ENCODE measurements at regions not wholly inside any gene's neighbourhood (a gene's known extent, or its start where the extent isn't known, plus 50 kb on each side); places are given as distances from the start of the nearest gene placed in this dataset.
"Not testable (repeated sequence)": the region's sequence is repeated elsewhere in the genome, so short reads cannot be mapped to it uniquely, and the experiment has no call there.

- DNase-seq (ENCODE audit: low spot score), result no peak
These were observed 447.0 kb downstream of the SOX11 start for GRCh38 chr2:6139142-6139541.

- DNase-seq (ENCODE audit: low spot score), result no peak
These were observed 447.7 kb downstream of the SOX11 start for GRCh38 chr2:6139916-6140315.

GRCh38 chr2:6140509-6140908 lies 448.3 kb downstream of the SOX11 start:
- DNase-seq (ENCODE audit: low spot score), result no peak

GRCh38 chr2:6143812-6144211 lies 451.6 kb downstream of the SOX11 start:
- DNase-seq (ENCODE audit: low spot score), result no peak

- not testable (repeated sequence) for DNase-seq (ENCODE audit: low spot score)
These were observed 455.0 kb downstream of the SOX11 start for GRCh38 chr2:6147215-6147614.

GRCh38 chr2:6148882-6149281 lies 456.7 kb downstream of the SOX11 start:
- no peak for DNase-seq (ENCODE audit: low spot score)

- no peak for DNase-seq (ENCODE audit: low spot score)
These were observed 467.4 kb downstream of the SOX11 start for GRCh38 chr2:6159606-6160005.

- DNase-seq (ENCODE audit: low spot score), result no peak
These were observed 471.7 kb downstream of the SOX11 start for GRCh38 chr2:6163932-6164331.

GRCh38 chr2:6164986-6165747 lies 473.0 kb downstream of the SOX11 start:
- no peak for DNase-seq (ENCODE audit: low spot score)

GRCh38 chr2:6167592-6168138 lies 475.5 kb downstream of the SOX11 start:
- no peak for DNase-seq (ENCODE audit: low spot score)

- no peak for DNase-seq (ENCODE audit: low spot score)
These were observed 476.3 kb downstream of the SOX11 start for GRCh38 chr2:6168485-6168884.

GRCh38 chr2:6171294-6171693 lies 479.1 kb downstream of the SOX11 start:
- DNase-seq (ENCODE audit: low spot score), result no peak

GRCh38 chr2:6177811-6178210 lies 485.6 kb downstream of the SOX11 start:
- no peak for DNase-seq (ENCODE audit: low spot score)

GRCh38 chr2:6181525-6181924 lies 489.3 kb downstream of the SOX11 start:
- no peak for DNase-seq (ENCODE audit: low spot score)

GRCh38 chr2:6181926-6182325 lies 489.7 kb downstream of the SOX11 start:
- DNase-seq (ENCODE audit: low spot score), result no peak

GRCh38 chr2:6183226-6183625 lies 491.0 kb downstream of the SOX11 start:
- DNase-seq (ENCODE audit: low spot score), result no peak

GRCh38 chr2:6184532-6185292 lies 492.5 kb downstream of the SOX11 start:
- no peak for DNase-seq (ENCODE audit: low spot score)

- peak; percentile 7 for DNase-seq (ENCODE audit: low spot score)
These were observed 494.4 kb downstream of the SOX11 start for GRCh38 chr2:6186332-6187151.

- no peak for DNase-seq (ENCODE audit: low spot score)
These were observed 504.3 kb downstream of the SOX11 start for GRCh38 chr2:6196449-6196848.

- DNase-seq (ENCODE audit: low spot score), result not testable (repeated sequence)
These were observed 506.3 kb downstream of the SOX11 start for GRCh38 chr2:6198370-6198919.

GRCh38 chr2:6202756-6203155 lies 510.6 kb downstream of the SOX11 start:
- no peak for DNase-seq (ENCODE audit: low spot score)

Measured in LoVo (cell line).